PFSK-1 (cell line): ENCODE measurements at regions not wholly inside any gene's neighbourhood (a gene's known extent, or its start where the extent isn't known, plus 50 kb on each side); places are given as distances from the start of the nearest gene placed in this dataset.

ENCODE experiments used
- FOXP2 ChIP-seq: optimal IDR thresholded peaks from 2 replicates; pipeline ENCODE3; 2011; ENCODE audit warnings: borderline replicate concordance, control low read depth, inconsistent platforms; ENCODE audit not compliant: insufficient read depth; ENCODE audit errors: extremely low read length, extremely low read depth
- POLR2AphosphoS5 ChIP-seq: IDR thresholded peaks from 2 replicates; pipeline ENCODE4 v1.6.1; 2012; ENCODE audit warnings: low read depth, mild to moderate bottlenecking, control low read depth, low read length, moderate library complexity
- REST ChIP-seq, 2 experiments: IDR thresholded peaks; 2 replicates each; pipeline versions ENCODE4 v1.6.1 to v1.8.0; 2011 to 2012; ENCODE audit warnings: low read depth in 2 of 2, low read length in 2 of 2, control low read depth in 1 of 2, inconsistent platforms in 1 of 2, mild to moderate bottlenecking in 1 of 2, moderate library complexity in 1 of 2; ENCODE audit not compliant: insufficient read depth in 1 of 2
- SIN3A ChIP-seq: IDR thresholded peaks from 2 replicates; pipeline ENCODE4 v1.6.1; 2012; ENCODE audit warnings: mild to moderate bottlenecking, low read length, moderate library complexity, borderline replicate concordance; ENCODE audit not compliant: insufficient read depth
- TAF1 ChIP-seq: IDR thresholded peaks from 2 replicates; pipeline ENCODE4 v1.6.1; 2012; ENCODE audit warnings: low read length, control low read depth, borderline replicate concordance; ENCODE audit not compliant: insufficient read depth

GRCh38 chr6:6461138-6461537 lies 127.4 kb upstream of the LY86 start:
- TF ChIP-seq POLR2AphosphoS5 (no peak), SIN3A (no peak), REST (IDR thresholded peaks at IDR 0.05; ENCODE audit: insufficient read depth in 1 of 2, low read depth in 2 of 2, low read length in 2 of 2) (no peak), TAF1 (no peak), FOXP2 (no peak)
